ENCODE measurements at regions not wholly inside any gene's neighbourhood (a gene's known extent, or its start where the extent isn't known, plus 50 kb on each side); places are given as distances from the start of the nearest gene placed in this dataset.

GRCh38 chr13:111865826-111866225, 201.1 kb upstream of the SOX1 start:
- DNase-seq, result no peak
- no peaks in the 10 kb centered on the region for H3K9me3 ChIP-seq
- H3K4me1 ChIP-seq, result no peaks in the 10 kb centered on the region
- peaks cover 45% of the 10 kb centered on the region for H3K27me3 ChIP-seq
- TF ChIP-seq CTCF (IDR thresholded peaks at IDR 0.05; ENCODE audit: low read depth, low read length), result no peak
- no peaks in the 10 kb centered on the region for H3K36me3 ChIP-seq
- no peak overlapping the region for H3K4me3 ChIP-seq (ENCODE audit: low read depth, low read length)

GRCh38 chr13:111866731-111867245, 200.2 kb upstream of the SOX1 start:
- no peak for TF ChIP-seq CTCF (IDR thresholded peaks at IDR 0.05; ENCODE audit: low read depth, low read length)
- Histone ChIP-seq H3K9me3 (no peaks in the 10 kb centered on the region), H3K4me3 (ENCODE audit: low read depth, low read length) (no peak overlapping the region), H3K36me3 (no peaks in the 10 kb centered on the region), H3K27me3 (peaks cover 53% of the 10 kb centered on the region), H3K4me1 (no peaks in the 10 kb centered on the region)
- no peak for DNase-seq

GRCh38 chr13:111867657-111868056, 199.3 kb upstream of the SOX1 start:
- no peak for TF ChIP-seq CTCF (IDR thresholded peaks at IDR 0.05; ENCODE audit: low read depth, low read length)
- no peak for DNase-seq
- no peaks in the 10 kb centered on the region for H3K9me3 ChIP-seq
- H3K36me3 ChIP-seq, result no peaks in the 10 kb centered on the region
- no peak overlapping the region for H3K4me3 ChIP-seq (ENCODE audit: low read depth, low read length)
- no peaks in the 10 kb centered on the region for H3K4me1 ChIP-seq
- H3K27me3 ChIP-seq, result peaks cover 57% of the 10 kb centered on the region

- Histone ChIP-seq H3K36me3 (no peaks in the 10 kb centered on the region), H3K4me1 (no peaks in the 10 kb centered on the region), H3K27me3 (peaks cover 54% of the 10 kb centered on the region), H3K4me3 (ENCODE audit: low read depth, low read length) (no peak overlapping the region), H3K9me3 (no peaks in the 10 kb centered on the region)
- TF ChIP-seq CTCF (IDR thresholded peaks at IDR 0.05; ENCODE audit: low read depth, low read length), result no peak
- no peak for DNase-seq
These were observed 198.2 kb upstream of the SOX1 start for GRCh38 chr13:111868716-111869115.

GRCh38 chr13:111872475-111873150, 194.3 kb upstream of the SOX1 start:
- H3K4me1 ChIP-seq, result no peaks in the 10 kb centered on the region
- H3K9me3 ChIP-seq, result no peaks in the 10 kb centered on the region
- no peak overlapping the region for H3K4me3 ChIP-seq (ENCODE audit: low read depth, low read length)
- no peak for DNase-seq
- no peaks in the 10 kb centered on the region for H3K36me3 ChIP-seq
- peaks cover 39% of the 10 kb centered on the region for H3K27me3 ChIP-seq
- TF ChIP-seq CTCF (IDR thresholded peaks at IDR 0.05; ENCODE audit: low read depth, low read length), result no peak

GRCh38 chr13:111873676-111874178, 193.2 kb upstream of the SOX1 start:
- Histone ChIP-seq H3K9me3 (no peaks in the 10 kb centered on the region), H3K36me3 (no peaks in the 10 kb centered on the region), H3K27me3 (peaks cover 39% of the 10 kb centered on the region), H3K4me3 (ENCODE audit: low read depth, low read length) (no peak overlapping the region), H3K4me1 (no peaks in the 10 kb centered on the region)
- no peak for DNase-seq
- TF ChIP-seq CTCF (IDR thresholded peaks at IDR 0.05; ENCODE audit: low read depth, low read length), result no peak

Data from BE2C (cell line).